C1 segment of cervical spinal cord (tissue), 14 donors: ENCODE measurements at regions not wholly inside any gene's neighbourhood (a gene's known extent, or its start where the extent isn't known, plus 50 kb on each side); places are given as distances from the start of the nearest gene placed in this dataset.

Experiments
- DNase-seq, 14 donors: peaks; one replicate each; lab custom pipeline; 2025; lab: John Stamatoyannopoulos, UW

GRCh38 chr6:9620263-9620662, 794.6 kb downstream of the TFAP2A start:
- DNase-seq = no peak

DNA sequence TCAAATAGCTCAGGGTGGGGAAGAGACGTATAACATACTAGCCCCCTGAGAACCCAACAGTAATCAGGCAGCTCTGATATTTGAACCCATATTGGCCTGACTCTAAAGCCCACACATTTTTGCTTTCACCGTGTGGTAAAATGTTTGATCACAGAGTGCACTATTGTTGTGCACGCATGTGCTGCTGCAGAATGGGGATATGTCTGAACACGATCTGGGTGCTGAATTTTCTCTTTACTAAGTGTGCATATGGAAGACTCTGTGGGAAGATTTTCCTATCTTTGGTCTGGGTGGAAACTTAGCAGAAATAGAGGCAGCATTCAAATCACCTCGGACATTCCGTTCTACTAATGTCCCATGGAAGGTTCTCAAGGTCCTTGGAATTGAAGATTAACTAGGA, 800.1 kb downstream of the TFAP2A start:
- no peak for DNase-seq

DNA sequence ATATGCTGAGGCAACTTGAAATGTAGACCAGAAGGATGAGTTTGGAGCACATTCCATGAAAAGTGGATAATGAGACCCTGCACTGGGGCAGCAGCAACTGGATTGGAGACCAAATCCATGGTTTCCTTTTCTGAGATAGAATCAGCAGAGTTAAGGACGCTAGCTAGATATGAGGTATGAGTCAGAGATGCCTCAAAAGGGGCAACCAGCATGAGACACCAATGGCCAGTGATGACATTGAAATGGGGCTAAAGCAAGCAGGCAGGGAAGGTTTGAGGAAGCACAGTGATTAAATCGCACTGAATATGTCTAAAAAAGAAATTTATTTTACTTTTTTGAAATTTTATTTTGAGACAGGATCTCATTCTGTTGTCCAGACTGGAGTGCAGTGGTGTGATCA, 802.4 kb downstream of the TFAP2A start:
- DNase-seq = no peak

DNA sequence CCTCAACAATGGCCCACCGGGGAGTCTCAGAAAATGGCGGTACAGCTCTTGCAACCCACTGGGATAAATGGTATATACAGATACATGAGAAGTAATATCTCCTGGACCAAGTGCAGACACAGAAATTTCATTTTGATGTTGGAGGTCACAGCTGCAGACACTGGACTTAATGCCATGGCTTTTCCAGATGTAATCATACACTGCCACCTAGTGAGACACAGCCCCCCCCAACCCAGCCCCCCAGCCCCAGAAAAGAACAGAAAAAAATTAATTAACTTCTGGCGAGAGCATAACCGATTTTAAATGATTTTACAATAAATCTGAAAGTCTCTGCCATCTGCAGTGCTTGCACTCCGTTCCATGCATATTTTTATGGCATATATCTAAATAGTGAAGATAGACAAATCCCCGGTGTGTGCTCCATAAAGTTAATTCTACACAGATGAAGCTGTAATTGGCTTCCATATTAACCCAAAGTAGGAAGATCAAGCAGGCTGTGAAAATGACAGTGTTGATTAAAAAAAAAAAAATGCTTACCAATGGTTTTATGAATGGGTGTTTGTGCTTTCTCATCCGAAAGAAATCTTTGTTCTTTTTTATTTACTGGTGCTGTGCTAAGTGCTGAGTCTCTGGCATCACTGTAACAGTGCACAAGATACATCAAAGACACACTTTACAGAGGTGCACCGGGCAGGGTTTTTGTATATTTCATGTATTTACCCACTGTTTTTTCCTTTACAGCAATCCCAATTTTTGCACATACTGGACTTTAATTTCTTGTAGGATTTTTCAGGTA, 804.1 kb downstream of the TFAP2A start:
- no peak for DNase-seq

DNA sequence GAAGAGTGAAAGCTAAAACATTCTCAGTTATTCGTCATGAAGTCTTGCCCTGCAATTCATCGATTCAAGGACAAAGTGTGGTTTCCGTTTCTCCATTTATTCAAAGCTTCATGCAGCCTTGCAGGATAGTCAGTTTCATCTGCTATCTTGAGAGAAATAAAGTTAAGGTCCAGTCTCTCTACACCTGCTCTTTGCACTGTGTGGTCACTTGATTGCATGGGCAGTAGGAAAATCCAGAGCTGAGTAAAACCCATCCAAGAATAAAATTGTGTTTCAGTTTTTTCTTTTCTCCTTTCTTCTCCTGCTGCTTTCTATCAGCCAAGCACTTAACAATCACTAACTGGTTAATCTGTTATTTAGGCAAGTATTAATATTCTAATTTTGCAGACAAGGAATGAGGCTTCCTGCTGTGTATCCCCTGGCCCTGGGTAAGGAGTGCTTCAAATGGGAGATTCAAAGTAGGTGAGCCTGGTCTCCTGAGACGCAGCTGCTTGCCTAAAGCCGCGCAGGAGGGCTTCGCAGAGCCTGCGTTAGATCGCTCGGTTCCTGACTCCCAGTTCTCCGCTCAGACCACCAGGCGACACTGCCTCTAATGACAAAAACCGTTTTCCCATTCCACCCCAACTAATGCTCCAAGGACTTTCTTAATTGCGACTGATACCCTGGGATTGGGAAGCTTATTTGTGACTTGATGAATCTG, 808.3 kb downstream of the TFAP2A start:
- no peak for DNase-seq

DNA sequence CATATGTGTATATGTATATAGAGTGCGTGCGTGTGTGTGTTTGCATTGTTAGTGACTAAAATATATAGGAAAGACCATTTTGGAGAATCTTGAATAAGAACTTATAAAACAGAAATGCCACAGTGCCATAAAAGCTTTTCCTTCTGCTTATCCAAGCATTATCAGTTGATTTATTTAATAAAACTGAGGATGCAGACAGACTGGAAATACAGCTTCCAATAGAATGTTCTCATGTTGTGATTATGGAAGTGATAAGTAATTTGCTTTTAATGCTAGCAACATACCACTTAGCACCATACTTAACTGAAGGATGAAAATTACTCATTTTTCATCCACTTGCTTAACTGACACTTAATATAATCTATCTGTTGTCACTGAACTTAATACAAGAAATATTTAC, 820.1 kb downstream of the TFAP2A start:
- no peak for DNase-seq

DNA sequence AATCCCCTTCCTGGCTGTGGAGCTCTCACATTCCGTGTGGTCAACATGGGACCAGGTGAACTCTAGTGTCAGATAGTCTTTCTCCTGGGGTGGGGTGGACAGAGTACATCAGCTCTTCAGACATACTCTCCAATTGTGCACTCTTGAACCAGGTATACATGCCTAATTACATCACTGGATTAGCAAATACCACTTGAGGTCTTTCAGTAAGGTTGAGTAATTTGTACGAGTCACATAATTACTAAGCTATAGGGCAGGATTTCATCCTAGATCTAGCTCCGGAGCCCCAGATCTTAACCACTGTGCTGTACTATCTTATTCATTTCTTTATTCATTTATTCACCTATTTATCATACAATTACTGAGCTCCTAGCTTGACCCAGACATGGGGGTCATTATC, 821.3 kb downstream of the TFAP2A start:
- no peak for DNase-seq

DNA sequence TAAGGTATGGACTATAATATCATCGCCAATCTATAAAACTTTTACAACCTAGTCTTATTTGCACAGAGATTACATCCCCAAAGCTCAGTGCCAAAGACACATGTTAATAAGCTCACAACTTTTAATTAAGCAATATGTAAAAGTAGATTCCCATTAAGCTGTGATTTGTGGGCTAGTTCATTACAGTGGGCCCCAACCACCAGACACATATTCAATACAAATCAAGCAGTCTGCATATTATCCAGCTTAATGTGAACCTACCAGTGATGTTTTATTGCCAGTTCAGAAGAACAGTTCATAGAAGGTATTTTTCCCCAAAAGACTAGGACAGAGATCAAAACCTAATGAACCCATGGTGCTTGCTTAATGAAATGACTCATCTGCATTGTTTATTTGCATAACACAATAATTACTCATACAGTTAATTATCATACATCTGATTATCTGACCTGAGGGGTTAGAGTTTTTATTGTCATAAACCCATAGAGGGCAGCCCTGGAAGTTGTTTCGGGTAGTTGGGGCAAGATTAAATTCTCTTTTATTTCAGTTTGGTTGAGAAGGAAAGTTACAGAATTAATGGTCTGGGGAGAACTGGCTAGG, 831.0 kb downstream of the TFAP2A start:
- no peak for DNase-seq

DNA sequence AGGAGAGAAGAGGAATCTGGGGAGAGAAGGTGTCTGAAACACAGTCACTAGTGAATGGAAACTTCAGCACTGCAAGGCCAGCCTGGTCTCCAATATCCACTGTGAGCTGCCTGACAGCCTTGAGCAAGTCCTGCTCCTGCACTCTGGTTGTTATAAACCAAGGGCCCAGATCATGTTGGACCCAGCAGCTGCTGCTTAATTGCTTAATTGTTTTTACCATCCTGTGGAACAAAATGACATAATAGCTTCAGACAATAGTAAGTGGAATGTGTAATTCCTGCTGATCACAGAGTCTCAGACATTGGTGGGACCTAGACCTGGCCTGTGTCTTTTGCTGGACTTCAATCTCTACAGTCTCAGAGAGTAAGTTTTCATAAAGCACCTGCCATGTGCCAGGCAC, 833.7 kb downstream of the TFAP2A start:
- DNase-seq = no peak

DNA sequence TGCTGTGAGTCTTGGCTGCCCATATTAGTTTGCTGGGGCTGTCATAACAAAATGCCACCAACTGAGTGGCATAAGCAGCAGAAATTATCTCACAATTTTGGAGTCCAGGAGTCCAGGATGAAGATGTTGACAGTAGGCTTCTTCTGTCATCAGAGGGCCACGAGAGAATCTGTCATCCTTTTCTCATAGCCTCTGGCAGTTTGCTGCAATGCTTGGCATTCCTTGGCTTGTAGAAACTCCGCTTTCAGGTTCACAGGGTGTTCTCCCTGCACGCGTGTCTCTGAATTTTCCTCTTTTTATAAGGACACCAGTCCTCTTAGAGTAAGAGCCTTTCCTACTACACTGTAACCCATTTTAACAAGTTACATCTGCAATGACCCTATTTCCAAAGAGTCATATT, 838.4 kb downstream of the TFAP2A start:
- DNase-seq = no peak

GRCh38 chr6:9566096-9566495, 848.8 kb downstream of the TFAP2A start:
- no peak for DNase-seq

- no peak for DNase-seq
Observed at GRCh38 chr6:9564021-9564420, 850.9 kb downstream of the TFAP2A start.

DNA sequence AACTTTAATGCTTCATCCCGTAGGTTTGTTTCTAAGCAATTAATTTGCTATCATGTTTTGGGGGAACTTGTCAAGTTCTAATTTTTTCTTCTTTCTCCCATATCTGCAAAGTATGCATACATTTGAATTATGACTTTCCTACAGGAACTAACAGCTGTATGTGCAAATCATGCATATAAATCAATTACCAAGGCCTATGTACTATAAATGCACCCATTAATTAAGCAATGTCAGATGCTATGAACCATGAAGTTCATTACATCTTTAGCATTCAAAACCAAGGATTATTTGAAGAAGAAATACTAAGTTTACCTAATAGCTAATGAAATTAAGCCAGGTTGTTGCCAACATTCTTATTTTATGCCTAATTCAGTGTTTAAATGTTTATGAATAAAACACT, 851.3 kb downstream of the TFAP2A start:
- DNase-seq = no peak

- no peak for DNase-seq
Observed at GRCh38 chr6:9554806-9555205, 860.1 kb downstream of the TFAP2A start.

DNA sequence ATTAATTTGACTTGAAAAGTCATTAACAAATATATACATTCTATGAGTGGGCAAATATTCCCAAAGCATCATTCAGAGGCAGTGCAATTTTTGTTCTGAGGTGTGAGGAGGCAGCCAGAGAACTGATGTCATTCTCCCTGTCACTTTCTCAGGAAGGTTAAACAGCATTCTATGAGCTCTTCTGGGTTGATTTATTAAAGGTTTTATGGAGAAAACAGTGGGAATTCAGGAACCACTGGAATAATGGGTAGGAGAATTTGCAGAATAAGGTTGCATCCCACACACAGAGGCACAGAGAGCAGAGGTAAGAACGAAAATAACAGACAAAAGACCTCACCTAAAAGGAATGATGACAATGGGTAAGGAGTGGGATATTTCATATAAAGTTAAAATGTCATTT, 860.6 kb downstream of the TFAP2A start:
- DNase-seq = no peak

- no peak for DNase-seq
Observed at GRCh38 chr6:9553002-9553401, 861.9 kb downstream of the TFAP2A start.

DNA sequence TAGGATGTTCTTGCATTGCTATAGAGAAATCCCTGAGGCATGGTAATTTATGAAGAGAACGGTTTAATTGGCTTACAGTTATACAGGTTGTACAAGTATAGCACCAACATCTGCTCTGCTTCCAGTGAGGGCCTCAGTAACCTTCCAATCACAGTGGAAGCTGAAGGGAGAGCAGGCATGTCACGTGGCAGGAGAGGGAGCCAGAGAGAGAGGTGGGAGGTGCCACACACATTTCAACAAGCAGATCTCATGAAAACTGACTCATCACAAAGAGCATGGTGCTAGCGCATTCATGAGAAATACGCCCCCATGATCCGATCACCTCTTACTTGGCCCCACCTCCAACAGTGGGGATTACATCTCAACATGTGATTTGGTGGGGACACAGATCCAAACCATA, 871.2 kb downstream of the TFAP2A start:
- DNase-seq = no peak

DNA sequence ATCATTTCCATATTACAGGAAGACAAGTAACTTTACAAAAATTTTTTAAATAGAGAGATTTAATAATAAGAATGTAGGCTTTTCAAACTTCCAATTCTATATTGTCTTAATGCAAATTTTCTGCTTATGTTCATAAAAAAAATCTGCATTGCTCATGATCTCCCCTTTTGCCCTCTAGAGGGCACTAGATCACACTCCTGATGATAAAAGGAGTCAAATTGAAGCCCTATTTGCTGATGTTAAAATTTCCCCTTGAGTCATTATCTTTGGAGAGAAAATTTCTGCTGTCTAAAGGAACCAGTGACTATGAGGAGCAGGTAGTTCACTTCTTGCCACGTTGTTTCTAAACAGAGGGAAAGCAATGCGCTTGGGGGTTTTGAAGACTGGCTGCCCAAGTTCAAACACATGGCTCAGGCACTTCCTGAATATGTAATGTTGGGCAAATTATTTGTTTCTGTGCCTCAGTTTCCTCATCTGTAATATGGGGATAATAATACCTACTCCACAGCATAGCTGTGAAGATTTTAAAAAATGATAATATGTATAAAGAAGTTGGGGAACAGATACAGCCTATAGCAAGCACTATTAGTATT, 874.2 kb downstream of the TFAP2A start:
- DNase-seq = no peak

GRCh38 chr6:9540126-9540525, 874.7 kb downstream of the TFAP2A start:
- DNase-seq = no peak

GRCh38 chr6:9539231-9539755, 875.6 kb downstream of the TFAP2A start:
- DNase-seq = no peak

GRCh38 chr6:9537381-9537780, 877.5 kb downstream of the TFAP2A start:
- no peak for DNase-seq

- no peak for DNase-seq
Observed at GRCh38 chr6:9535106-9535505, 879.8 kb downstream of the TFAP2A start.
